D341Med (cell line): ENCODE measurements at regions not wholly inside any gene's neighbourhood (a gene's known extent, or its start where the extent isn't known, plus 50 kb on each side); places are given as distances from the start of the nearest gene placed in this dataset.
"Not testable (repeated sequence)": the region's sequence is repeated elsewhere in the genome, so short reads cannot be mapped to it uniquely, and the experiment has no call there.

Experiments
- DNase-seq: peaks from one replicate; pipeline ENCODE4 v3.0.0; 2012; ENCODE audit warnings: low spot score

GRCh38 chr16:51852892-51853291 lies 694.1 kb downstream of the TOX3 start:
- no peak for DNase-seq

- no peak for DNase-seq
These were observed 695.8 kb downstream of the TOX3 start for GRCh38 chr16:51851111-51851510.

- DNase-seq = no peak
These were observed 697.2 kb downstream of the TOX3 start for GRCh38 chr16:51849715-51850114.

GRCh38 chr16:51845586-51846305 lies 694.7 kb upstream of the SALL1 start:
- no peak for DNase-seq

- DNase-seq = no peak
These were observed 688.8 kb upstream of the SALL1 start for GRCh38 chr16:51839727-51840462.

GRCh38 chr16:51834794-51835193 lies 683.7 kb upstream of the SALL1 start:
- DNase-seq = no peak

GRCh38 chr16:51834133-51834532 lies 683.1 kb upstream of the SALL1 start:
- no peak for DNase-seq

- DNase-seq = no peak
These were observed 680.7 kb upstream of the SALL1 start for GRCh38 chr16:51831595-51832367.

- not testable (repeated sequence) for DNase-seq
These were observed 680.0 kb upstream of the SALL1 start for GRCh38 chr16:51831034-51831433.

- DNase-seq = no peak
These were observed 674.7 kb upstream of the SALL1 start for GRCh38 chr16:51825779-51826178.

GRCh38 chr16:51822471-51822870 lies 671.4 kb upstream of the SALL1 start:
- no peak for DNase-seq

- no peak for DNase-seq
These were observed 670.5 kb upstream of the SALL1 start for GRCh38 chr16:51821527-51821926.

- no peak for DNase-seq
These were observed 669.1 kb upstream of the SALL1 start for GRCh38 chr16:51820176-51820575.

GRCh38 chr16:51818342-51818944 lies 667.4 kb upstream of the SALL1 start:
- peak; percentile 41 for DNase-seq

GRCh38 chr16:51816929-51817328 lies 665.9 kb upstream of the SALL1 start:
- DNase-seq = no peak

GRCh38 chr16:51815523-51815922 lies 664.5 kb upstream of the SALL1 start:
- no peak for DNase-seq

- DNase-seq = no peak
These were observed 663.5 kb upstream of the SALL1 start for GRCh38 chr16:51814617-51815016.

GRCh38 chr16:51813609-51814008 lies 662.5 kb upstream of the SALL1 start:
- DNase-seq = no peak

GRCh38 chr16:51812945-51813344 lies 661.9 kb upstream of the SALL1 start:
- no peak for DNase-seq

GRCh38 chr16:51807551-51807950 lies 656.5 kb upstream of the SALL1 start:
- DNase-seq = no peak

GRCh38 chr16:51801635-51802034 lies 650.6 kb upstream of the SALL1 start:
- DNase-seq = no peak

- DNase-seq = no peak
These were observed 646.7 kb upstream of the SALL1 start for GRCh38 chr16:51797669-51798259.
